SK-N-SH (cell line): ENCODE measurements at regions not wholly inside any gene's neighbourhood (a gene's known extent, or its start where the extent isn't known, plus 50 kb on each side); places are given as distances from the start of the nearest gene placed in this dataset.

Experiments used
- CTCF ChIP-seq: fragments of 200-600 bp; sonication (generic); IDR thresholded peaks from 2 replicates; pipeline ENCODE4 v1.6.1; 2017; ENCODE audit warnings: antibody characterized with exemption, mild to moderate bottlenecking, moderate library complexity
- EP300 ChIP-seq, 2 experiments: IDR thresholded peaks; 2 replicates each; pipeline versions ENCODE4 v1.4.0 to v1.6.1; 2012; ENCODE audit warnings: borderline replicate concordance in 1 of 2, low read depth in 1 of 2, low read length in 1 of 2
- SIN3A ChIP-seq: IDR thresholded peaks from 2 replicates; pipeline ENCODE4 v1.6.1; 2012; ENCODE audit warnings: low read depth, mild to moderate bottlenecking, low read length, moderate library complexity, borderline replicate concordance
- ZBTB33 ChIP-seq: IDR thresholded peaks from 2 replicates; pipeline ENCODE4 v1.4.0; 2012; ENCODE audit warnings: low read depth, borderline replicate concordance

DNA sequence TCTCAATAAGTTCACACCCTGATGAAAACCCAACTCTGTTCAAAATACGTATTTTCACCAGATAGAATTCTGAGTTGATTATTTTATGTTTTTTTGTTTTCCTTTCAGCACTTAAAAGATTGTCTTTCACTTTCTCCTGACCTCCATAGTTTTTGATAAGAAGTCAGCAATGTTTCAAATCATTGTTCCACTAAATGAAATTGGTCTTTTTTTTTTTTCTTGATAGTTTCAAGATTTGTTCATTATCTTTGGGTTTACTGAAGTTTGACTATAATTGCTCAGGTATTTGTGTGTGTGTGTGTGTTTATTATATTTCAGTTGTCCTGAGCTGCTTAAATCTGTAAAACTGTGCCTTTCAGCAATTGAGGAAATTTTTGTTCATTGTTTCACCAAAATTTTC lies 498.7 kb downstream of the TLE1 start:
- TF ChIP-seq CTCF: no peak
- TF ChIP-seq ZBTB33: no peak
- TF ChIP-seq SIN3A: no peak
- TF ChIP-seq EP300 (IDR thresholded peaks at IDR 0.05; ENCODE audit: borderline replicate concordance in 1 of 2, low read depth in 1 of 2, low read length in 1 of 2): no peak
